Brain microvascular endothelial cell (primary cell): ENCODE measurements at regions not wholly inside any gene's neighbourhood (a gene's known extent, or its start where the extent isn't known, plus 50 kb on each side); places are given as distances from the start of the nearest gene placed in this dataset.

Experiments used
- DNase-seq: peaks from one replicate; pipeline ENCODE4 v3.0.0-alpha.2; 2020
- H3K27ac ChIP-seq: fragments of 250-450 bp; sonication (Bioruptor Pico); 2 replicates; pipeline ENCODE4 v1.5.1; 2020; ENCODE audit warnings: mild to moderate bottlenecking, moderate library complexity
- H3K27me3 ChIP-seq: fragments of 250-450 bp; sonication (Bioruptor Pico); replicated peaks from 2 replicates; pipeline ENCODE4 v1.5.1; 2020; ENCODE audit warnings: mild to moderate bottlenecking
- H3K36me3 ChIP-seq: fragments of 250-450 bp; sonication (Bioruptor Pico); replicated peaks from 2 replicates; pipeline ENCODE4 v1.5.1; 2020; ENCODE audit warnings: mild to moderate bottlenecking
- H3K4me3 ChIP-seq: 2 replicates; pipeline ENCODE4 v1.5.1; 2011; ENCODE audit warnings: low read depth, mild to moderate bottlenecking, control low read depth, low read length, moderate library complexity
- in situ Hi-C: cut with HindIII; loops from 2 replicates; pipeline ENCODE4 v1.10.0; 2017; ENCODE audit warnings: low sequenced_read_pairs, low pct_ligation_motif_present
- TF ChIP-seq, protein P1 (sequence below): IDR thresholded peaks from 2 replicates; pipeline ENCODE4 v1.5.1; 2011; ENCODE audit warnings: low read depth, mild to moderate bottlenecking, moderate library complexity, low read length, control low read depth, inconsistent platforms; ENCODE audit errors: missing control alignments

DNA sequence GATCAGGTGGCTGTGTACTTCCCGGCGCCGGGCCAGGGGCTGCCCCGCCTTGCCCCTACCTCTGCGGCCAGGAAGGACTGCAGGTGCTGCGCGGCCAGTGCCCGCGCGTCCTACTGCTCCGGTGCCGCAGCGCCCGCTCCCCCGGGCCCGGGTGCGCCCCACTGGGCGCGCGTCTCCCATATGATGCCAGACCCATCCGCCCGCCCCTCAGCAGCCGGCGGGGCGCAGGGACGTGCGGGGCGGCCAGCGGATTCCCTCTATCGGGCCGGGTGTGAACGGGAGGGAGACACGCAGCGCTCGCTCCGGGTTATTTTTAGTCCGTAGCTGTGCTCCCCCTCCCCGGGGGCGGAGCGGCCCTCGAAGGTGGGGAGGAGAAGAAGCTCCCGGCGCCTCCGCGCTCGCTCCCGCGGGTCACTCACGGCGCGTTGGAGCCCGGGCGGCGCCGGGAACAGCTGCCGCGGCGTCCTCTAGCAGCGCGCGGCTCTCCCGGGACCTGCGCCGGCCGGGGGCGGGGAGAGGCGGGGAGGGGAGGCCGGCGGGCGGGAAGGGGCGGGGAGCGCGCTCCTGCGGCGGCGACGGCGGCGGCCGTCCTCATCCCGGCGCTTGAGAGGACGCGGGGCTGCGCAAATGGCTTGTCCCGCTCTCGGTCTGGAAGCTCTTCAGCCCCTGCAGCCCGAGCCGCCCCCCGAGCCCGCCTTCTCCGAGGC is 103.6 kb downstream of the UCHL1 start:
- in situ Hi-C loops, result no loop called here
- peak overlapping the region; percentile 57 for H3K4me3 ChIP-seq
- H3K36me3 ChIP-seq, result no peaks in the 10 kb centered on the region
- peaks cover 32% of the 10 kb centered on the region for H3K27me3 ChIP-seq
- no peak overlapping the region for H3K27ac ChIP-seq
- TF ChIP-seq, protein P1, sequence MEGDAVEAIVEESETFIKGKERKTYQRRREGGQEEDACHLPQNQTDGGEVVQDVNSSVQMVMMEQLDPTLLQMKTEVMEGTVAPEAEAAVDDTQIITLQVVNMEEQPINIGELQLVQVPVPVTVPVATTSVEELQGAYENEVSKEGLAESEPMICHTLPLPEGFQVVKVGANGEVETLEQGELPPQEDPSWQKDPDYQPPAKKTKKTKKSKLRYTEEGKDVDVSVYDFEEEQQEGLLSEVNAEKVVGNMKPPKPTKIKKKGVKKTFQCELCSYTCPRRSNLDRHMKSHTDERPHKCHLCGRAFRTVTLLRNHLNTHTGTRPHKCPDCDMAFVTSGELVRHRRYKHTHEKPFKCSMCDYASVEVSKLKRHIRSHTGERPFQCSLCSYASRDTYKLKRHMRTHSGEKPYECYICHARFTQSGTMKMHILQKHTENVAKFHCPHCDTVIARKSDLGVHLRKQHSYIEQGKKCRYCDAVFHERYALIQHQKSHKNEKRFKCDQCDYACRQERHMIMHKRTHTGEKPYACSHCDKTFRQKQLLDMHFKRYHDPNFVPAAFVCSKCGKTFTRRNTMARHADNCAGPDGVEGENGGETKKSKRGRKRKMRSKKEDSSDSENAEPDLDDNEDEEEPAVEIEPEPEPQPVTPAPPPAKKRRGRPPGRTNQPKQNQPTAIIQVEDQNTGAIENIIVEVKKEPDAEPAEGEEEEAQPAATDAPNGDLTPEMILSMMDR, result no peak
- DNase-seq, result no peak

DNA sequence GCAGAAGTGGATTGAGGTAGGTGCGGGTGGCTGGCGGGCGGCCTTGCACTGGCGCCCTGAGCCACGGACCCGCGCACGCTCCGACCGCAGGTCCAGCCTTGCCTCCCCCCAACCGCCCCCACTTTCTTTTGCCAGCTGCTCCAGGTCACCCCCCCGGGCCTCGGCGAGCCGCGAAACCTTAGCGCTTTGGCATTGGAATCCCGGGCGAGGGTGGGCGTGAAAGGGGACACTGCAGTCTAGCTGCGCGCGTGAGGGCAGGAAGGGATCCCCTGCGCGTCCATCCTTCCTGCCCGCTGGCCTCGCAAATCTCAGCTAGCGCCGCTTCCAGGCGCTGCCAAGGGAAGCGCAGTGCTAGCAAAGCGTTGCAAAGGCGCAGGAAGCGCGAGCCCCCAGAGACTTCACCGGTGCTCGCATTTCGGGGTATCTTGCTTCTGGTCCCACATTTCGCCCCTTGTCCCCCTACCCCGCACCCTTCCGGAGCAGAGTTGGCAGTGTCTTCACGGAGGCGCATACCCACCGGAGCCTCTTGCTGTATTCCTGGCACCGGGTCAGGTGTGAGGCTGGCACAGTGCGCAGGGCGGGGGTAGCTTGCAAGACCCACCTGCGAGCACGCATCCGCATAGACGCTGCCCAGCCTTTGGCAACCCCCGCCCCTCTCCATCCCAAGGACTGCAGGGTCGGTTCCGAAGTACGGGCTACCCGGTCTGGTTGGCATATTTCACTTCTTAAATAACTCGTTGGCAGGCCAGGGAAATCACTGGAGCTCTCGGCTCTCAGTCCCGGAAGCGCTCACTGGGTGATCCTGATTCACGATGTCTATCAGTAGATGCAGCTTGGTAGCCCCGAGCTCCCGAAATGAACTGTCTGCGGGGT is 104.4 kb downstream of the UCHL1 start:
- no peak for DNase-seq
- no peak overlapping the region for H3K27ac ChIP-seq
- peaks cover 32% of the 10 kb centered on the region for H3K27me3 ChIP-seq
- in situ Hi-C loops, result no loop called here
- TF ChIP-seq, protein P1, result no peak
- H3K36me3 ChIP-seq, result no peaks in the 10 kb centered on the region
- peak overlapping the region; percentile 57 for H3K4me3 ChIP-seq

GRCh38 chr4:41361794-41362526 is 105.2 kb downstream of the UCHL1 start:
- in situ Hi-C loops, result no loop called here
- DNase-seq, result no peak
- TF ChIP-seq, protein P1, result no peak
- H3K27me3 ChIP-seq, result peaks cover 32% of the 10 kb centered on the region
- H3K27ac ChIP-seq, result no peak overlapping the region
- H3K4me3 ChIP-seq, result no peak overlapping the region
- H3K36me3 ChIP-seq, result no peaks in the 10 kb centered on the region

- no peak for DNase-seq
- in situ Hi-C loops, result no loop called here
- Histone ChIP-seq H3K27ac (no peak overlapping the region), H3K4me3 (no peak overlapping the region), H3K36me3 (no peaks in the 10 kb centered on the region), H3K27me3 (peaks cover 32% of the 10 kb centered on the region)
- TF ChIP-seq, protein P1, result no peak
Measured at GRCh38 chr4:41362621-41363383, 106.1 kb downstream of the UCHL1 start.

DNA sequence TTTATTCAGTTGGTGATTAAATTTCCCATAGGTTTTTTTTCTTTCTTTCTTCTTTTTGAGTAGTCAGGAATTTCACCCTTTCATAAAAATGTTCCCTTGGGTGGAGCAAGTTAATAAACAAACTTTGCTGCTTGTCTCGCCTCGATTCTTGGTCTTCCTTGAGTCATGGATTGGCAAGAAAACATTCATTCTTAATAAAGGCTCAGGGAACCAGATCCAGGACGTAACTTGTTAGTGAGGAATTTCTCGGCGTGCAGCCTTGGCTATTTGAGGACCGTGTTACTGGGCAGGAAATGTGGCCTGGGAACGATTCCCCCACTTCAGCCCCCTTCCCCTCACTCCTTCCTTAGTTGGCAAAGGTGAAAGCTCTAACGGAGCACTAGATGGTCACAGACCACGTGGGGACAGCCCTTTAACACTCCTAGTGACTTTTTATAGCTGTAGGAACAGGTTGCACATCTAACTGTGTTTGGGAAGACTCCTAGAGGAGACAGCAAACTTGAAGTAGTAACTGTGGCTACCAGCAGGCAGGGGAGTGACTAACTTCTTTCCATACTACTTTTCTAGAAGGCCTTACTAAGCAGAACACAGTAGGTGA is 106.8 kb downstream of the UCHL1 start:
- no peak for DNase-seq
- H3K4me3 ChIP-seq, result no peak overlapping the region

More for the DNA sequence above, 106.8 kb downstream of the UCHL1 start:
- Histone ChIP-seq H3K27me3 (peaks cover 32% of the 10 kb centered on the region), H3K27ac (no peak overlapping the region), H3K36me3 (no peaks in the 10 kb centered on the region)
- in situ Hi-C loops, result no loop called here
- TF ChIP-seq, protein P1, result no peak
